DOHH2 (cell line): ENCODE measurements at regions not wholly inside any gene's neighbourhood (a gene's known extent, or its start where the extent isn't known, plus 50 kb on each side); places are given as distances from the start of the nearest gene placed in this dataset.

Source experiments
- H3F3A ChIP-seq: fragments of 200-600 bp; sonication (generic), shearing (Covaris generic); 2 replicates; pipeline ENCODE4 v1.6.0; 2016; ENCODE audit warnings: antibody characterized with exemption, mild to moderate bottlenecking; ENCODE audit not compliant: control insufficient read depth, insufficient read depth
- H3K27ac ChIP-seq: fragments of 200-600 bp; sonication (generic); 2 replicates; pipeline ENCODE4 v1.5.1; 2014; ENCODE audit warnings: low read depth, mild to moderate bottlenecking, low read length, moderate library complexity
- H3K27me3 ChIP-seq: fragments of 200-600 bp; sonication (generic); 2 replicates; pipeline ENCODE4 v1.6.1; 2014; ENCODE audit warnings: mild to moderate bottlenecking, low read length, mixed read lengths; ENCODE audit not compliant: control insufficient read depth
- H3K36me3 ChIP-seq: fragments of 200-600 bp; sonication (generic); 2 replicates; pipeline ENCODE4 v1.6.1; 2014; ENCODE audit warnings: mild to moderate bottlenecking, low read length, moderate library complexity, mixed read lengths; ENCODE audit not compliant: control insufficient read depth
- H3K4me1 ChIP-seq: fragments of 200-600 bp; sonication (generic); 2 replicates; pipeline ENCODE4 v1.6.1; 2014; ENCODE audit warnings: mild to moderate bottlenecking, low read length, mixed read lengths; ENCODE audit not compliant: control insufficient read depth
- H3K4me2 ChIP-seq: fragments of 200-600 bp; sonication (generic); 2 replicates; pipeline ENCODE4 v1.6.0; 2014; ENCODE audit warnings: mild to moderate bottlenecking, low read length, moderate library complexity
- H3K4me3 ChIP-seq: fragments of 200-600 bp; sonication (generic); 2 replicates; pipeline ENCODE4 v1.5.1; 2014; ENCODE audit warnings: mild to moderate bottlenecking, low read length, mixed read lengths
- H3K79me2 ChIP-seq: fragments of 200-600 bp; sonication (generic); 2 replicates; pipeline ENCODE4 v1.6.1; 2014; ENCODE audit warnings: mild to moderate bottlenecking, low read length, mixed read lengths; ENCODE audit not compliant: control insufficient read depth
- H3K9me2 ChIP-seq: fragments of 200-600 bp; sonication (generic); replicated peaks from 2 replicates; pipeline ENCODE4 v1.6.1; 2014; ENCODE audit warnings: mild to moderate bottlenecking, low read length, mixed read lengths; ENCODE audit not compliant: control insufficient read depth
- H3K9me3 ChIP-seq: fragments of 200-600 bp; sonication (generic); 2 replicates; pipeline ENCODE4 v1.6.1; 2014; ENCODE audit warnings: antibody characterized with exemption, low read length, mixed read lengths; ENCODE audit not compliant: control insufficient read depth, insufficient read depth
- H4K20me1 ChIP-seq: fragments of 200-600 bp; sonication (generic); 2 replicates; pipeline ENCODE4 v1.6.0; 2014; ENCODE audit warnings: low read depth, mild to moderate bottlenecking, antibody characterized with exemption, low read length, moderate library complexity; ENCODE audit not compliant: control insufficient read depth, insufficient read depth
- CTCF ChIP-seq: fragments of 200-600 bp; sonication (generic); IDR thresholded peaks from one replicate; pipeline ENCODE4 v1.5.1; 2014; ENCODE audit warnings: antibody characterized with exemption, mild to moderate bottlenecking, low read depth, low read length; ENCODE audit not compliant: poor library complexity, severe bottlenecking
- EZH2phosphoT487 ChIP-seq: fragments of 200-600 bp; sonication (generic); IDR thresholded peaks from 2 replicates; pipeline ENCODE4 v1.6.1; 2017; ENCODE audit warnings: borderline replicate concordance, mild to moderate bottlenecking, antibody characterized with exemption, low read length, moderate library complexity, mixed read lengths

- no peak for TF ChIP-seq CTCF
- TF ChIP-seq EZH2phosphoT487: no peak
- no peaks in the 10 kb centered on the region for H4K20me1 ChIP-seq
- no peaks in the 10 kb centered on the region for H3K9me2 ChIP-seq
- no peaks in the 10 kb centered on the region for H3K36me3 ChIP-seq
- no peaks in the 10 kb centered on the region for H3K9me3 ChIP-seq
- no peak overlapping the region for H3K4me3 ChIP-seq
- no peak overlapping the region for H3K4me2 ChIP-seq
- no peaks in the 10 kb centered on the region for H3K27me3 ChIP-seq
- peaks cover under 1% of the 10 kb centered on the region for H3K4me1 ChIP-seq
- H3F3A ChIP-seq: no peaks in the 10 kb centered on the region
- no peaks in the 10 kb centered on the region for H3K79me2 ChIP-seq
- no peak overlapping the region for H3K27ac ChIP-seq
These were observed 235.4 kb downstream of the PDCD6IP start for GRCh38 chr3:34033839-34034238.

- no peaks in the 10 kb centered on the region for H4K20me1 ChIP-seq
- no peak overlapping the region for H3K27ac ChIP-seq
- H3K79me2 ChIP-seq: no peaks in the 10 kb centered on the region
- H3K4me3 ChIP-seq: no peak overlapping the region
- no peaks in the 10 kb centered on the region for H3K9me2 ChIP-seq
- H3F3A ChIP-seq: no peaks in the 10 kb centered on the region
- H3K4me2 ChIP-seq: no peak overlapping the region
- H3K4me1 ChIP-seq: peaks cover 9% of the 10 kb centered on the region
- no peaks in the 10 kb centered on the region for H3K9me3 ChIP-seq
- no peaks in the 10 kb centered on the region for H3K27me3 ChIP-seq
- H3K36me3 ChIP-seq: no peaks in the 10 kb centered on the region
- TF ChIP-seq EZH2phosphoT487: no peak
- no peak for TF ChIP-seq CTCF
These were observed 236.4 kb downstream of the PDCD6IP start for GRCh38 chr3:34034840-34035239.

- Histone ChIP-seq H3K9me2 (no peaks in the 10 kb centered on the region), H3F3A (no peaks in the 10 kb centered on the region), H3K4me2 (no peak overlapping the region), H3K4me1 (peaks cover 9% of the 10 kb centered on the region), H3K27me3 (no peaks in the 10 kb centered on the region), H3K9me3 (no peaks in the 10 kb centered on the region), H3K4me3 (no peak overlapping the region), H3K27ac (no peak overlapping the region), H3K36me3 (no peaks in the 10 kb centered on the region), H3K79me2 (no peaks in the 10 kb centered on the region), H4K20me1 (no peaks in the 10 kb centered on the region)
- TF ChIP-seq CTCF: no peak
- no peak for TF ChIP-seq EZH2phosphoT487
These were observed 237.3 kb downstream of the PDCD6IP start for GRCh38 chr3:34035775-34036174.

- H4K20me1 ChIP-seq: no peaks in the 10 kb centered on the region
- no peaks in the 10 kb centered on the region for H3K36me3 ChIP-seq
- TF ChIP-seq CTCF (no peak), EZH2phosphoT487 (no peak)
- H3K9me3 ChIP-seq: no peaks in the 10 kb centered on the region
- no peak overlapping the region for H3K27ac ChIP-seq
- H3K4me2 ChIP-seq: no peak overlapping the region
- no peaks in the 10 kb centered on the region for H3K27me3 ChIP-seq
- peaks cover 9% of the 10 kb centered on the region for H3K4me1 ChIP-seq
- no peak overlapping the region for H3K4me3 ChIP-seq
- no peaks in the 10 kb centered on the region for H3K9me2 ChIP-seq
- H3K79me2 ChIP-seq: no peaks in the 10 kb centered on the region
- no peaks in the 10 kb centered on the region for H3F3A ChIP-seq
These were observed 238.8 kb downstream of the PDCD6IP start for GRCh38 chr3:34037260-34037659.
